Esophagus squamous epithelium (tissue), 5 donors: ENCODE measurements at regions not wholly inside any gene's neighbourhood (a gene's known extent, or its start where the extent isn't known, plus 50 kb on each side); places are given as distances from the start of the nearest gene placed in this dataset.

Experiments
- DNase-seq: peaks from one replicate; lab custom pipeline; 2025; lab: John Stamatoyannopoulos, UW
- H3K27ac ChIP-seq, 4 donors: fragments of 200-600 bp; sonication (generic); one replicate each; pipeline ENCODE4 v1.5.1; 2016 to 2019; ENCODE audit warnings: mild to moderate bottlenecking in 1 of 4
- H3K27me3 ChIP-seq, 4 donors: fragments of 200-600 bp; sonication (generic); 1 replicate in 3 of 4; 2 replicates in 1 of 4; pipeline versions ENCODE4 v1.5.1 to v1.6.0; 2017 to 2021; ENCODE audit warnings: antibody characterized with exemption in 1 of 4
- H3K36me3 ChIP-seq, 3 donors: fragments of 200-600 bp; sonication (generic); one replicate each; pipeline ENCODE4 v1.5.1; 2016 to 2019
- H3K4me1 ChIP-seq, 3 donors: fragments of 200-600 bp; sonication (generic); one replicate each; pipeline ENCODE4 v1.5.1; 2017 to 2019
- H3K4me3 ChIP-seq, 4 donors: fragments of 200-600 bp; sonication (generic); 1 replicate in 3 of 4; 2 replicates in 1 of 4; pipeline ENCODE4 v1.5.1; 2016 to 2019; ENCODE audit warnings: mild to moderate bottlenecking in 2 of 4, moderate library complexity in 1 of 4
- H3K9me3 ChIP-seq, 3 donors: fragments of 200-600 bp; sonication (generic); one replicate each; pipeline ENCODE4 v1.5.1; 2016 to 2019
- POLR2A ChIP-seq, 4 donors: fragments of 450-650 bp; IDR thresholded peaks; one replicate each; pipeline ENCODE4 v1.6.1; 2017; ENCODE audit warnings: antibody characterized with exemption in 4 of 4, mild to moderate bottlenecking in 4 of 4, moderate library complexity in 3 of 4
- WGBS, 2 donors: methylation state at CpG; one replicate each; pipeline ENCODE4 v1.1.5; 2018; 5-methylcytosine and 5-hydroxymethylcytosine counted together
- intact Hi-C: fragments of 100-400 bp; cut with DNase I; formaldehyde crosslinking; loops from one replicate; pipeline ENCODE4 v1.15.0; 2022
- TF ChIP-seq, protein P1 (sequence below), 6 experiments: fragments of 450-650 bp in 4 of 6; fragments of 200-600 bp in 2 of 6; sonication (generic) in 2 of 6; IDR thresholded peaks; one replicate each; pipeline ENCODE4 v1.5.1; 2016 to 2019; ENCODE audit warnings: antibody characterized with exemption in 6 of 6, mild to moderate bottlenecking in 4 of 6, moderate library complexity in 4 of 6
- donor health status: DM: yes; HTN: yes; CAD: no.

DNA sequence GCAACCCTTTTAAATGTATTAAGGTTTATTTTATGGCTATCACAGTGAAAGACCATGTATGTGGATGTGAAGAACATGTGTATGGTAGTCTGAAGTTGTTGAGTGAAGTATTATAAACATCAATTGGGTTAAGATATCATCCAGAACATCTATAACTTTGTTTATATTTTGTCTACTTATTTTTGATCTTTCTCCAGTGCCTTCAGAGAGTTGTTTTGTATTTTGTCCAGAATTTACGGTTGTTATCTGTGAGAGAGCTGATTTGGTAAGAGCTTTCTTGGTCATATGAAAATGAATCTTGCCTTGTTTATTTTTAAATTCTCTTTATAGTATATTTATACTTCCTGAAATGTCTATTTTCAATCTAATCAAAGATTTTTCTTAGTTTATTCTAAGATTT lies 573.7 kb upstream of the POU3F3 start:
- Histone ChIP-seq H3K9me3 (no peaks in the 10 kb centered on the region), H3K27ac (no peak overlapping the region), H3K36me3 (no peaks in the 10 kb centered on the region), H3K4me3 (no peak overlapping the region), H3K4me1 (no peaks in the 10 kb centered on the region), H3K27me3 (no peaks in the 10 kb centered on the region)
- intact Hi-C loops: no loop called here
- TF ChIP-seq, protein P1, sequence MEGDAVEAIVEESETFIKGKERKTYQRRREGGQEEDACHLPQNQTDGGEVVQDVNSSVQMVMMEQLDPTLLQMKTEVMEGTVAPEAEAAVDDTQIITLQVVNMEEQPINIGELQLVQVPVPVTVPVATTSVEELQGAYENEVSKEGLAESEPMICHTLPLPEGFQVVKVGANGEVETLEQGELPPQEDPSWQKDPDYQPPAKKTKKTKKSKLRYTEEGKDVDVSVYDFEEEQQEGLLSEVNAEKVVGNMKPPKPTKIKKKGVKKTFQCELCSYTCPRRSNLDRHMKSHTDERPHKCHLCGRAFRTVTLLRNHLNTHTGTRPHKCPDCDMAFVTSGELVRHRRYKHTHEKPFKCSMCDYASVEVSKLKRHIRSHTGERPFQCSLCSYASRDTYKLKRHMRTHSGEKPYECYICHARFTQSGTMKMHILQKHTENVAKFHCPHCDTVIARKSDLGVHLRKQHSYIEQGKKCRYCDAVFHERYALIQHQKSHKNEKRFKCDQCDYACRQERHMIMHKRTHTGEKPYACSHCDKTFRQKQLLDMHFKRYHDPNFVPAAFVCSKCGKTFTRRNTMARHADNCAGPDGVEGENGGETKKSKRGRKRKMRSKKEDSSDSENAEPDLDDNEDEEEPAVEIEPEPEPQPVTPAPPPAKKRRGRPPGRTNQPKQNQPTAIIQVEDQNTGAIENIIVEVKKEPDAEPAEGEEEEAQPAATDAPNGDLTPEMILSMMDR (IDR thresholded peaks at IDR 0.05): no peak
- TF ChIP-seq POLR2A (IDR thresholded peaks at IDR 0.05): no peak
- DNase-seq: no peak
- 63 to 89% methylated on average over 1 of the region's 1 CpG for WGBS, 2 donors

DNA sequence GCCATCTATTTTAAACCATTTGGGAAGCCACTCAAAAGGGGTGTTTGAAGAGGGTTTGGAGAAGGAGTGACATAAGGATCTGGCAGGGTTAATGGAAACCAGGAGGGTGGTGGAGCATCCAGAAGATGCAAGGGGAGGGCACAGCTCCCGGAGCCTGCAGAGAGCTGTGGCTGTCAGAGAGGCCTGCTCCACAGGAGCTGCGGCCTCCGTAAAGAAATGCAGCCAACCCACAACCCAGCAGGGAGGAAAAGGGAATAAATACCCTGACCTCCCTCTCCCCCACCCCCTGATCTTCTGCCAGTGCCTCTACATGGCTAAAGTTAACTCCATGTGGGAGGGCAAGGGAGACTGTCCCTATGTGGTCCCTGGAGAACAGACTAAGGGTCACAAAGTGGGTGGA lies 567.1 kb upstream of the POU3F3 start:
- 53 to 60% methylated on average over 3 of the region's 3 CpGs for WGBS, 2 donors
- no peaks in the 10 kb centered on the region for H3K27me3 ChIP-seq
- DNase-seq: no peak

DNA sequence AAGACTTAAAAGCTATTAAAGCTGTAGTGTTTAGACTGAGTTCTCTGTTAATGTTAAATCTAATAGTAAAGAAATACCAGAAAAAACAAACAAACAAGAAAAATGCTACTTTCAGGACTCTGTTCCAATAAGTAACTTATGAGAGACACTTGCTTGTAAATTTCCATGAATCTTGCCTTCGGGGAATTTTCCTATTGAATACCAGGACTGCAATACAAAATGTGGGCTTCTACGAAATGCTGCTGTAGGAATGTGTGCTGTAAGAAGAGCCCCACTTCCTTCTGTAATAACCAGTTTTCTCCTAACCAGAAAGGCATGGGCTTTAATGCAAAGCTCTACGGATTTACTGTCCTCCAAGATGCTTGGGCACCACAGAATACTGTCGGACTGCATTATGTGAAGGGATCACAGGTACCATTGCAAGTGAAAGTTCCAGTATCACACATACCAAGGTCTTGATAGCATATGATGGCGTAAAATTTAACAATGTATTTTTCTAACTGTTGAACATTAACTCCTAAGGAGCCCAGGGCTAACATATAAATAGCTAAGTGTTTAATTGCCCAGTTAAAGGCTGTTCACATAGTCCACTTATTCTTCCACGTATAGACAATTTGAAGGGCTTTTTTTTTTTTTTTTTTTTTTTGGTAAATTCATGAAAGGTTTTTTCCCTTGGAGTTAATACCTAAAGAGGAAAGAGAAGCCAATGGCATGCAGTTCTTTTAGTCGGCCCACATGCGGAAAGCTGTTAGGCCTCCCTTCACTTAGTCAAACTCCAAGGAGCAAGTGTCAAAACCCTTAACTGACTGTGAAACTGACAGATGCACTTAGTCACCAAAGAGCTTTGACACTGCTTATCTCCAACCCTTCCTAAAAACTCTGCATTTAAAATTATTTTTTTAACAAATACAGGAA lies 564.0 kb upstream of the POU3F3 start:
- TF ChIP-seq POLR2A (IDR thresholded peaks at IDR 0.05): no peak
- TF ChIP-seq, protein P1 (IDR thresholded peaks at IDR 0.05): no peak
- Histone ChIP-seq H3K9me3 (no peaks in the 10 kb centered on the region), H3K36me3 (no peaks in the 10 kb centered on the region), H3K27me3 (no peaks in the 10 kb centered on the region), H3K27ac (no peak overlapping the region), H3K4me1 (no peaks in the 10 kb centered on the region), H3K4me3 (no peak overlapping the region)
- no peak for DNase-seq
- intact Hi-C loops: no loop called here
- WGBS, 2 donors: 71 to 73% methylated on average over 8 of the region's 8 CpGs

More for the DNA sequence above, 567.1 kb upstream of the POU3F3 start:
- intact Hi-C loops: no loop called here
- Histone ChIP-seq H3K36me3 (no peaks in the 10 kb centered on the region), H3K9me3 (no peaks in the 10 kb centered on the region), H3K4me3 (no peak overlapping the region), H3K27ac (no peak overlapping the region), H3K4me1 (no peaks in the 10 kb centered on the region)
- TF ChIP-seq POLR2A (IDR thresholded peaks at IDR 0.05): no peak
- TF ChIP-seq, protein P1 (IDR thresholded peaks at IDR 0.05): no peak

DNA sequence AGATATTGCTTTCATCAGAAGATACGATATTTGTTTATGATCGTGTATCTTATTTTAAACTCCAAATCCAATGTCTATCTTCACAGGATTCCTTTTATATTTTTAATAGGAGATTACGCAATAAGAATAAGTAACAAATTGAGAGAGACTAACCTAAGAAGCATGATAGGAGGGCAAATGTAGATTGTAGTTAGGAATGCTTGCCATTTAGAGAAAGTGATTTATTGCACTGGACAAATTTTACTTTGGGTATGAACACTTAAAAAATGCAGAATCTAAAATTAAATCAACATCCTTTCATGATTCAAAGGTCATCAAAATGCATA lies 563.4 kb upstream of the POU3F3 start:
- TF ChIP-seq POLR2A (IDR thresholded peaks at IDR 0.05): no peak
- TF ChIP-seq, protein P1 (IDR thresholded peaks at IDR 0.05): no peak
- H3K9me3 ChIP-seq: no peaks in the 10 kb centered on the region
- H3K27ac ChIP-seq: no peak overlapping the region
- no peaks in the 10 kb centered on the region for H3K36me3 ChIP-seq
- no peak overlapping the region for H3K4me3 ChIP-seq
- no peaks in the 10 kb centered on the region for H3K4me1 ChIP-seq
- 80 to 87% methylated on average over 3 of the region's 3 CpGs for WGBS, 2 donors
- DNase-seq: no peak
- no peaks in the 10 kb centered on the region for H3K27me3 ChIP-seq
- intact Hi-C loops: no loop called here

DNA sequence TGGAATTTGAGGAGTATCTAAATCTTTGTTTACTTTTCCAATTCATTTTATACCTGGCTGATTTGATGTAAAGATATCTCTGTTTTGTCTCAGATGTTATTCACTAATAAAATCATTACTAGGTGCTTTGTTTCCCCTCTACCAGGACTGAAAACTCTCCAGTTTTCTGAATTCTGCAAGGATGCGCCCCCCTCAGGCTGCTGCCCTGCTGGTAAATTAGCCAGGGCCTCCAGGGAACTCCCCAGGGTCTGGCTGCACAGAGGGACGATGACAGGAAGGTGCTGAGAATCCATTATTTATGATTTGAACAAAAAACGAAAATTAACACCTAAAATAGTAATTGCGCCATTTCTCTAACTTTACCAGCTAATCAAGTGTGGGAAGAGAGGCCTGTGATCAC lies 541.2 kb upstream of the POU3F3 start:
- intact Hi-C loops: no loop called here
- TF ChIP-seq POLR2A (IDR thresholded peaks at IDR 0.05): no peak
- TF ChIP-seq, protein P1 (IDR thresholded peaks at IDR 0.05): no peak
- Histone ChIP-seq H3K36me3 (no peaks in the 10 kb centered on the region), H3K4me3 (no peak overlapping the region), H3K27ac (no peak overlapping the region), H3K27me3 (no peaks in the 10 kb centered on the region), H3K4me1 (no peaks in the 10 kb centered on the region), H3K9me3 (no peaks in the 10 kb centered on the region)
- no peak for DNase-seq
- WGBS, 2 donors: 42 to 43% methylated on average over 4 of the region's 4 CpGs
